GM12865 (cell line): ENCODE measurements at regions not wholly inside any gene's neighbourhood (a gene's known extent, or its start where the extent isn't known, plus 50 kb on each side); places are given as distances from the start of the nearest gene placed in this dataset.

Source experiments
- DNase-seq: peaks from one replicate; pipeline ENCODE4 v3.0.0; 2010; ENCODE audit warnings: low read depth
- H3K4me3 ChIP-seq: 2 replicates; pipeline ENCODE4 v1.5.1; 2011; ENCODE audit warnings: mild to moderate bottlenecking, low read depth, low read length, control low read depth
- TF ChIP-seq, protein P1 (sequence below): IDR thresholded peaks from 2 replicates; pipeline ENCODE4 v1.5.1; 2011; ENCODE audit warnings: low read length, control low read depth, low read depth, inconsistent platforms; ENCODE audit not compliant: insufficient read depth; ENCODE audit errors: missing control alignments

DNA sequence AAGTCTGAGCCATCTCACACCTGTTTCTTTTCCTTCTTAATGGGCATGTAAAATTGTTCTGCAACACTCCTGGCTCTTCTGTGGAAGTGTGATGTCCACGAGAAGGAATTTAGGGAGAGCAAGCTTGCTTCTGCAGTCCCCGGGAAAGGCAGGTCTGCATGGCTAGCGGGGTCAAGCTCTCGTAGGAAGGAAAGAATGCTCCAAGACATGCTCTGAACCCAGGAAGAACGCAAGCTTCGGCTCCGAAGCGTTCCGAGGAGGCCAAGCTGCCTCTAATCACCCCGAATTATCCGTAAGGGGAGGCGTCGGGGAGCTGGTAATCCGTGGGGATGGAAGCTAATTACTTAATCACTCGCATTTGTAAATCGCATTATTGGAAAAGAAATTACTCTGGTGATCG is 177.7 kb downstream of the CRLF2 start:
- TF ChIP-seq, protein P1, sequence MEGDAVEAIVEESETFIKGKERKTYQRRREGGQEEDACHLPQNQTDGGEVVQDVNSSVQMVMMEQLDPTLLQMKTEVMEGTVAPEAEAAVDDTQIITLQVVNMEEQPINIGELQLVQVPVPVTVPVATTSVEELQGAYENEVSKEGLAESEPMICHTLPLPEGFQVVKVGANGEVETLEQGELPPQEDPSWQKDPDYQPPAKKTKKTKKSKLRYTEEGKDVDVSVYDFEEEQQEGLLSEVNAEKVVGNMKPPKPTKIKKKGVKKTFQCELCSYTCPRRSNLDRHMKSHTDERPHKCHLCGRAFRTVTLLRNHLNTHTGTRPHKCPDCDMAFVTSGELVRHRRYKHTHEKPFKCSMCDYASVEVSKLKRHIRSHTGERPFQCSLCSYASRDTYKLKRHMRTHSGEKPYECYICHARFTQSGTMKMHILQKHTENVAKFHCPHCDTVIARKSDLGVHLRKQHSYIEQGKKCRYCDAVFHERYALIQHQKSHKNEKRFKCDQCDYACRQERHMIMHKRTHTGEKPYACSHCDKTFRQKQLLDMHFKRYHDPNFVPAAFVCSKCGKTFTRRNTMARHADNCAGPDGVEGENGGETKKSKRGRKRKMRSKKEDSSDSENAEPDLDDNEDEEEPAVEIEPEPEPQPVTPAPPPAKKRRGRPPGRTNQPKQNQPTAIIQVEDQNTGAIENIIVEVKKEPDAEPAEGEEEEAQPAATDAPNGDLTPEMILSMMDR = no peak
- H3K4me3 ChIP-seq = no peak overlapping the region
- no peak for DNase-seq

DNA sequence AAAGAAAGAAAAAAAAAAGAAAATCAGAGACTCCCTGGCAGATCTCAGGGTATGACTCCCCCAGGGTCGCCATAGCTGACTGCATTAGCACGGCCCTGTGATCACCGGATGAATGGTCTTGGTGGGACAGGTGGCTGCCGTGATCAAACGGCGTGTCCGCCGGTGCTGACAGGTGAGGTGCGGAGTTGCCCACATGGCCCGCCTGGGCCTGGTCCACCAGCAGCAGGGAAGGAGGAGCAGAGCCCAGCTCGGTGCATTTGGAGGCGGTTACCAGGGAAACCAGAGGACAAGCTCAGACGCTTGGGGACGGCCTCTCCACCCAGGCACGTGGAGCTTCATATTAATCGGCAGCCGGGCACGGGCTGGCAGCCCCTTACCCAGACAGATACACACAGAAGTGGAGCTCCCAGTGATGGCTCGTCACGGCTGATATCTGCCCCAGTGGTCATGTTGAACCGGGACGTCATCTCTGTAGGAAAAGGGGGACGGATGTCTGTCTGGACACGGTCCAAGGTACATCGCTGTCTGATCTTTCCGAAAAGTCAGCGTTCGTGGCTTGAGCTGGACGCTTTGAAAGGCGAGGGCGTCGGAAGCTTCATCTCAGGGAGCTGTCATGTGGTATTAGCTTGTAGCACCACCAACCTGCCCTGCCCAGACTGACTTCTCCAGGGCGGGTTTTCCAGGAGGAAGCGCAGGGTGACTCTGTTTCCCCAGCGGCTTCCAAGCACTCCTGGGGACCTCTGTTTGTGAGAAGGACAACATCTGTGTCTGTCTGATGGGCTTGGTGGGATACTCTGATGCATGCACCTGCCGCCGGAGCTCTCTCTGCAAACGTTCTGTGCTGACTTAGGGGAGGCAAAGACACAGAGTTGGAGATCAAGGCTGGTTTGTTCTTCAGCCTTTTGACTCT is 180.7 kb downstream of the CRLF2 start:
- no peak overlapping the region for H3K4me3 ChIP-seq
- TF ChIP-seq, protein P1 = no peak
- DNase-seq = no peak

DNA sequence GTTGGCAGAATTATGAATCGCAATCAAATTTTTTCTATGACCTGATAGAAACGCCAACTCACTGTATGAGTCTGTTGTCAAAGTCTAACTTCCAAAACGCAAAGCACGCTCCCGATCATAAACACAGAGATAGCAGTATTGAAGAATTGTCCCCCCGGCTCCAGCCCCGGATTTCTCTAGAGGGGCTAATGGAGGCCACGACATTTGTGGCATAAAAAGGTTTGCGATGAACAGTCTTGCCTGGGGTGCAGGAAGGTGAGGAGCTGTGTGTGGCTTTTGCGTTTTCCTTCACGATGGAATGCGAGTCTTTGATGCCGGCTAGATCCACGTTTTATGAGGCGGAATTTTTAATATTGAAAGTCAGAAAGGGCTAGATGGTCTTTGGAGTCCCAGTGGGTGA is 183.0 kb downstream of the CRLF2 start:
- H3K4me3 ChIP-seq = no peak overlapping the region
- TF ChIP-seq, protein P1 = no peak
- DNase-seq = no peak

DNA sequence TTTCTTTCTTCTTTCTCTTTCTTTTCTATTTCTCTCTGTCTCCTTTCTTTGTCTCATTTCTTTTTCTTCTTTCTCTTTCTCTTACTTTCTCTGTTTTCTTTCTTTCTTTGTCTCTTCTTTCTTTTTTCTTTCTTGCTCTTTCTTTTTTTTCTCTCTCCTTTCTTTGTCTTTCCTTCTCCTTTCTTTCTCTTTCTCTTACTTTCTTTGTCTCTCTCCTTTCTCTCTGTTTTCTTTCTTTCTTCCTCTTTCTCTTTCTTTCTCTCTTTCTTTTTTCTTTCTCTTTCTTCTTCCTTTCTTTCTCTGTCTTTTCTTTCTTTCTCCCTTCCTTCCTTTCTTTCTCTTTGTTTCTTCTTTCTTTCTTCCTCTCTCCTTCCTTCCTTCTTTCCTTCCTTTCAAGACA is 184.8 kb downstream of the CRLF2 start:
- DNase-seq = no peak
- peak overlapping the region; percentile 16; the same call in 1 of the 2 replicates for H3K4me3 ChIP-seq
- TF ChIP-seq, protein P1 = no peak

DNA sequence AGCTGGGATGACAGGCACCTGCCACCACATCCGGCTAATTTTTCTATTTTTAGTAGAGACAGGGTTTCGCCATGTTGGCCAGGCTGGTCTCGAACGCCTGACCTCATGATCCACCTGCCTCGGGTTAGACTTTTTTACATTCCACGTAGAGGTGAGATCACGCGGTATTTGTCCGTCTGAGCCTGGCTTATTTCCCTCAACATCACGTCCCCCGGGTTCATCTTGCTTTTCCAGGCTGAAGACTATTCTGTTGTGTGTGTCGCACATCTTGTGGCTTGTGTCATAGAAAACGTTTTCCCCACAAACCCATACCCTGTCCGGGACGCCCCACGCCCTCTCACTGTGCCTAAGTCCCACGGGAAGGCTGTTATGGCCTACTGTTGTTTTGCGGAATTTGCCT is 185.3 kb downstream of the CRLF2 start:
- TF ChIP-seq, protein P1 = no peak
- DNase-seq = peak; percentile 64
- H3K4me3 ChIP-seq = peak overlapping the region; percentile 16

DNA sequence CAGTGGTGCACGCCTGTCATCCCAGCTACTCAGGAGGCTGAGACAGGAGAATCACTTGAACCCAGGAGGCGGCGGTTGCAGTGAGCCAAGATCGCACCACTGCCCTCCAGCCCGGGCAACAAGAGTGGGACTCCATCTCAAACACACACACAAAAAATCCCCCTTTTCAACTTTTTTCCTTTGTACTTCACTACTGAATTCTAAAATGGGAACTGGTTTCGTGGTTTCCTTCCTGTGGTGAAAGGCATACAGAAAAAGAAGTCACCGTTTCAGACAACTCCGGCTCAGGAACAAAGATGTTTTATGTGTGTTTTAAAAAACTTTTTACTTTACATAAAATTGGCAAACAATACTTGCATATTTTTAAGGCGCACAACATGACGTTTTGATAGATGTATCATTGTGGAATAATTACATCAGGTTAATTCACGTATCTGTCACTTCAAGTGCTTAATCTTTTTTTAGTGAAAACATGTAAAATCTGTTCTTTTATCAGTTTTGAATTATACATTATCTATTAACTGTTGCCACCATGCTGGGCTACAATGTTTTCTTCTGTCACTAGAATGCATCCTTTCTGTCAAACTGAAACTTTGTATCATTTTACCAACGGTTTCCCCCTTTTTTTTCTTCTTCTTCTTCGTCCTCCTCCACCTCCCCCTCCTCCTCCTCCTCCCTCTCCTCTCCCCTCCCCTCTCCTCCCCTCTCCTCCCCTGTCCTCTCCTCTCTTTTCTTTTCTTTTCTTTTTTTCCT is 186.0 kb downstream of the CRLF2 start:
- peak; percentile 61 for DNase-seq
- TF ChIP-seq, protein P1 = no peak
- 0 out of 2 replicates have a peak overlapping the region, but pooled peaks have one; percentile 18 for H3K4me3 ChIP-seq
